HG02763 (cell line): ENCODE measurements at regions not wholly inside any gene's neighbourhood (a gene's known extent, or its start where the extent isn't known, plus 50 kb on each side); places are given as distances from the start of the nearest gene placed in this dataset.

ENCODE experiments used
- ATAC-seq: cut with Tn5 transposase; IDR thresholded peaks from one replicate; pipeline ENCODE4 v1.9.1; 2021; ENCODE audit warnings: mild to moderate bottlenecking, moderate library complexity; ENCODE audit not compliant: unreplicated experiment

DNA sequence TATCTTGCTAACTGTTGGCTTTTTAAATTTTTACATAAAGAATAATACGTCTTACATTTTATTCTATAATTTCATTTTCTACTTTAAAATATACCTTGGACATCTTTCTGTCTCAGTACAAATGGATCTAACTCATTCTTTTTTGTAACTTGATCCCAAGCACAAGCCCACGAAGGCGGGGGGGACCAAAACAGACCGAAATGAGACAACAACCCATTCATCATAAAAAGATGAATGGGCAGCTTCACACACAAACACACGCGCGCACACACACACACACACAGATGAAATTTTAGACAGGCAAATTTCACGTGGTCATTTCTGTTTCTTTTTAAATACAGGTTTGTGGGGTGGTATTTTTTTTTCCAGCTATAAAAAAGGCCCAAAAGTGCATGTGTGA, 271.3 kb upstream of the TOPAZ1 start:
- ATAC-seq, result no peak

DNA sequence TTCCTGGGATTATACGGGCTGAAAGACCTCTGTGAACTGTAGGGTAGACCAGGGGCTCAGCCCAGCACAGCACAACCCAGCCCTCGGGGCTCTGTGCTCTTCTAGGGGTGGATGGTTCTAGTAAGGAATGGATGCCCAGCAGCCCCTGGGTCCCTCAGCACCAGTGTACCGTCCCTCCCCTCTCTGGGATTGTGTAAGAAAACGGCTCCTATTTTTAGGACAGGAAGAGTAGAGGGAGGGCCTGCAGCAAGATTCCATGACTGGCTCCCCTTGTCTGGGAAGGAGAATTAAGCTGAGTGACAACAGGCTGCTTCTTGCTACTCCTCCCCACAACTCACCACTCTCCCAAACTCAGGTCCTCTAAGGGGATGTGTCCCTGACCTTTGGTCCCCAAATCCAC, 270.8 kb upstream of the TOPAZ1 start:
- ATAC-seq, result no peak

DNA sequence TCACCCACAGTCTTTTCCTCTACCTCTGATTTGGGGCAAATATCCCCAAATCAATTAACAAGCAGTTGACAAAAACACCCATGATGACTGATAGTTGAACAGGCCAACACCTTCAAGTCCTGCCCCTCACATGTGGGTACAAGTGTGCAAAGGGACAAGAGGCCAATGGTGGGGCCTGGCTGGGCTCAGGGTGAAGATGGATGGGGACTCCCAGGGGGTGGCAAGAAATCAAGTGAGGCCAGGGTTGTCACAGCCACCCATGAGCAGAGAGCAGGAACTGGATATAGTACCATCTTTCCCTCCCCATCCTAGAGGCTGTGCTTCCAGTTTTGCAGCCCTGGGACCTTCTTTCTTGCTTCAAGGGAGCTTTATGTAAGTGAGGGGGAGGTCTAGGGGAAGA, 270.2 kb upstream of the TOPAZ1 start:
- no peak for ATAC-seq

DNA sequence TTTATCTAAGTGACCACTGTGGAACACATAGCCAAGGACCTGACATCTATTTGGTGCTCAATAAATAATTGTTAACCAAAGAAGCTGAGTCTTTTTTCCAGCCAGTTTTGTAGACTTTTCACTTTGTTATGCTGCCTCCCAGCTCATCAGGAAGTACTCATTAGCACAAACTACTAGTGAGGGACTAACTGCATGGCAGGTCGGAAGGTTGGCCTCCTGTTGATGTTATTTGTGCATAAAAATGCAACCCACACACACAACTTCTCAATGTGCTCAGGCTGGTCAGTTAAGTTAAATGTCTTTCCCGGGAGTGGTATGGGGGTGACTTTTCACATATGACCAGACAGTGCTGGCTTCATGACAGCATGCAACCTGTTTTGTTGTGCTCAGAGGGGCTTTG, 263.0 kb upstream of the TOPAZ1 start:
- ATAC-seq, result no peak

DNA sequence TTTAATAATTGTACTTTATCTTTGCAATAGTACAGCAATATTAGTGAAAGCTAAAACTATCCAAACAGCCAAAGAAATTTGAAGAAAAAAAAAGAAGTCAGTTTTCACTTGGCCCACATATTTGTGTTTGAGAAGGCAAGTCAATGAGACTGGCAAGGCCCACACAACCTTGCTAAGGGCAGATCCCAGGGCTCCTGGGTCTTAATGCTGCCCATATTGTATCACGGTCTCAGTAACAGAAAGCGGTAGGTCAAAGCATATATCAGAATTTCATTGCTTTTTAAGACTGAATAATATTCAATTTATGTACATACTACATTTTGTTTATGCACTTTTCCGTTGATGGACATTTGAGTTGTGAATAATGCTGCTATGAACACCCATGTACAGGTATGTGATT, 262.0 kb upstream of the TOPAZ1 start:
- no peak for ATAC-seq

DNA sequence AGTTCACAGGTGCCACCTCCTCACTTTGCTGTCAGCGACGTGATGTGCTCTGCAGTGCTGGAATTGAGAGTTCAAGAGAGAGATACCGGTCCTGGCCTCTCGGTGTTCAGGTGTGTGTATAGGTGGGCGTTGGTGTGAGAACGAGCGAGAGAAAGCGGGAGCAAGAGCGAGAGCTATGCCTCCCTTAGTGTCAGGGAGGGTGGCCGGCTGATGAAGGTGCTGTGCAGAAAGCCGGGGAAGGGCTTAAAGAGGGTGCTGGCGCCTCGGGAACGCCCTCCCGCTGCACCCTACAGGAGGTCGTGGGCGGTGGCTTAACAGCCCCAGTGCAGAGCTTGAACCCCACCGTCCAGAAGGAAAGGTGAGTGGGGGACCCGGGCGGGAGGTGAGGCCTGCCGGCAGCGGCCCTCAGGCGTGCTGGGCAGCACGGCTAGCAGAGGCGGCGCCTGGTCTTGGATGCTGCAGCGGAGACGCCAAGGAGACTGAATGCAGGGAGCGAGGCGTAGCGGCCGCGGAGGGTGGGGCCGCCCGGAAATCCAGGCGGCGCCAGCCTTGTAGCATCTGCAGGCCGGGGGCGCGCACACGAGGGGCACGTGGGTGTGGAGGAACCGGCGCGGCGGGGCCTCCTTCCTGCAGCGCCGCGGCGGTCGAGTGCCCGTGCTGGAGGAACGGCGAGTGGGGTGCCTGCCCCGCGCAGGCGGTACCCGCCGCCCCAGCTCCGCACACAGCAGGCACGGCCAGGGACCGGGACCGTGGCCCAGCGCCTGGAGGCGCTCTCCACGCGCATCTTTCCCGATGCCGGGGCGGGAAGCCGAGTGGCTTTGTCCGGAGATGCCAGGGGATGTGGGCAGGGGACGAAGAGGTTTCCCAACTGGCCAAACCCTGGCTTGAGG, 246.8 kb upstream of the TOPAZ1 start:
- no peak for ATAC-seq

DNA sequence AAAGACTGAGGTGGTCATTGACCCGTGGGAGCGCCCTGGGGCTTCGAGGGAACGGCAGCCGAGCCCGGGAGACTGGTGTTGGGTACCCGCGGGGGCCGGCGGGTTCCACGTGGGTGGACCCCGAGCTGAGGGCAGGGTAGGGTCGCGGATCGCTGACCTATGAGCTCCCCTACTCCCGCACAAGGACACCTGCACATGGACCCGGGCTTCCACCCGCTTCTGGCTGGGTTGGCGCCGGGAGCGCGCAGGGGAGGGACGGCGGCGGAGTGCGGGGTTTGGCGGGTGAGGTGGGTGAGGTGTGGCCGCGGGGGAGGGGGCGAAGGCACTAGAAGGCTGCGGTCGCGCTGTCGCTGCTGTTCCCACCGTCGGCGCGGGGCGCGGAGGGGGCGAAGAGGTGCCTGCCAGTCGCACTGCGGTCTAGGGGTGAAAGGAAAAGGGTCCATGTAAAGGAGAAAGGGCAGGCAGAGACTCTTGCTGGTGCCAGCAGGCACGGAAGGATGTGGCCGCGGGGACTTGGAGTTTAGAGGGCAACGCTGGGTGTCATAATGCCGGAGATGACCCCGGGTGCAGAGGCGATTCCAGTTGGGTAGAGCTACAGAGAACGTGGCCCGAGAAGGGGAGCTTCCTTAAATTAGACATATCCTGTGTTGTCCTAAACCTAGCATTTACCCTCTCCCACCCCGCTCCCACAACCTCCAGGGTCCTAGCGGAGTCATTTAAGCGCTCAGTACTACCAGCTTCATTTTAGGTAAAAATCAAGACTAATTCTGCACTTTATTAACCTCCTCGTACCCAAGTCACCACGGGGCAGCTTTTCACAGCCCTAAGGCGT, 245.9 kb upstream of the TOPAZ1 start:
- no peak for ATAC-seq

DNA sequence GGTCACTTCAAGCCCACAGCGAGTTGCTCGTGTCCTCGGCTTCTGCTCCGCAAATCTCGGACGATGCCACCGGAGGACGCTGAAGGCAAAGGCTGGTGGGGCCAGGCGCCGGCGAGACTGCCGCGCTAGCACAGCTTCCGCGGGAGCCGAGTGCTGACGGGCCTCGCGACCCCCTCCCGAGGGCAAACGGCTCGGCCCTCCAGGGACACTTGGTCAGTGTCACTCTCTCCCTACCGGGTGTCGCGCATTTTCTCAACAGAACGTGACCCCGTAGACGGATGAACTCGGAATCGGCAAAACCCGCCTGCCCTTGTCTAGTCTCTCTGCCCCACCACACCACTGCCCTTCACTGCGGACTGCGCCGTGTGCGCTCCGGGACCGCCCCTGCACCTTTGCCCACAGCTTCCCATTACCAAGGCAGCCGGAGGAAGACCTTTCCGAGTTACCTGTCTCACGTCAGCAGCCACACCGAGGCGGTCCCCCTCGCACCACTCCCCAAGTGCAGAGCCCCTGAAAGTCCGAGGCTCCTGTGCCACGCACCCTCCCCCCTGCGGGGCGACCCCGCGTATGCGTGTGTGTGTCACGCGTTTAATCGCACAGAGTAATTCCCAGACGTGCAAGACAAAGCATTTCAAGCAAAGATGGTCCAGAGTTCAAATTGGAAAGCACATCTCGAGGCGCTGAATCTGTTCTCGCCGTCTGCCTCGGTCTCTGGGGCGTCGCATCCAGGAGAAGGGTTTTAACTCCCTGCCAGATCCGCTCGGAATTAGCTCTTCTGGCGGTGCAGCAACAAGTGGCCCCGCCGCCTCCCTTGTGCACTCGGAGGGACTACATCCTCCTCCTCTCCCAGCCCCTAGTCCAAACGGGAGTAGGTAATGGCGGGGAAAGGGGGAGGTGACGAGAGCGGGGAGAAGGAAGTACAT, 245.0 kb upstream of the TOPAZ1 start:
- ATAC-seq, result no peak

DNA sequence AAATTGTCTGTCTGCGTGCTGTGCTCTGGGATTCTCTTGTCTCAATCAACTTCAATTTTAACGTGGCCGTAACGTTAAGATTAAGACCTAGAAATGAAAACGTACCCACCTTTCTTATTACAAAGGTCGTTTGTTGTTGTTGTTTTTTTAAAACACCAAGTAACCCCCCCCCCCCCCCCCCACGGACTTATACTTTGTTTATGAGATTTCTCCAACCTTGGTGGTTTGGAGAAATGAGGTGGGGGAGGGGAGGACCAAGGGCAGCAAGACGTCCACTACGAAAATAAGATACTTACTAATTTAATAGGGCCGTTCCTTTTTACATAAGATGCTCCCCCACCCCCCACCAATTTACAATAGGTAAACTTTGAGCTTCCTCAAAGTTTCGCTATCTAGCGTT, 244.4 kb upstream of the TOPAZ1 start:
- ATAC-seq, result no peak

DNA sequence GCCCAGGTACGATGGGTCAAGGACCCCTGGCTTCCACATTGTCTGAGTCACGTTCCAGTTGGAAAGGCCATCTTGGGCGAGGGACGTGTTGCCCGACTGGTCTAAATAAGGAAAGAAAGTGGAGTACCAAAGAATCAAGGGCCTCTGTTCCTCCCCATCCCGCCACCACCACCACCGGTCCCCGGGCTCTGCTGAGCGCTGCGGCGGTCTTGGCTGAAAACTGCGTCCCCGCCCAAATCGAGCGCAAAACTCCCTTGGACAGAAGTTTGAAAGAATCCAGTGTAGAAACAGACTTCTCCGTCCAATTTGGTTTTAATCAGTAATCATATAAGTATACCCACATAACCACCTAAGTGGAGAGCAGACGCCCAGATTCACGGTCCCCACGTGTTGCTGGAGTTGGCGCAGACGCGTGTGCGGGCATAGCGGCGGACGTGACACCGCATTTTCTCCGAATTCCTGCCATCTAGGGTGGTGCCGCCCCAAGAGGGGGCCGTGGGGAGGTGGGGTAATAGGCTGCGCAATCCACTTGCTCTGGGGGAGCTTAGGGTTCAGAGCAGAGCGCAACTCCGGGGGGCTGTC, 243.8 kb upstream of the TOPAZ1 start:
- ATAC-seq, result no peak

DNA sequence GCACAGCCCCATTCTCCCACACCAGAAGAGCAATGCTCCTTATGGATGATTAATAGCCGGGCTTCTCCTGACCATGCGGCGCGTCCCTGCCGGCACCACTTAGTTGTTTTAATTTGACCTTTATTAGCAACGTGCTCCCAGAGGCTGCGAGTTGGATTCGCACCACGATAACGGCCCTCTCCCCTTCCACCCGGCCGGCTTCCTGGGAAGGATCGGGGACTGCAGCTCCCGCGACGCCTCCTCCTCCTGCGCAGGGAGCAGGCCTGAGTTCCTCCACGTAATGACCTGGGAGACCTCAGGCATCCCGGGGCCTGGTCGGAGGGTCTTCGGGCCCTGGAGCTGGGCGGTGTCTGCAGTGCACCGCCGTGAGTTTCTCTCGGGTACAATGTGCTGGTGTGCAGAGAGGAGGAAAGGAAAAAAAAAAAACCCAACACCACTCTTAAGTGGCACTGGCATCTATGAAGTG, 243.3 kb upstream of the TOPAZ1 start:
- ATAC-seq, result no peak

DNA sequence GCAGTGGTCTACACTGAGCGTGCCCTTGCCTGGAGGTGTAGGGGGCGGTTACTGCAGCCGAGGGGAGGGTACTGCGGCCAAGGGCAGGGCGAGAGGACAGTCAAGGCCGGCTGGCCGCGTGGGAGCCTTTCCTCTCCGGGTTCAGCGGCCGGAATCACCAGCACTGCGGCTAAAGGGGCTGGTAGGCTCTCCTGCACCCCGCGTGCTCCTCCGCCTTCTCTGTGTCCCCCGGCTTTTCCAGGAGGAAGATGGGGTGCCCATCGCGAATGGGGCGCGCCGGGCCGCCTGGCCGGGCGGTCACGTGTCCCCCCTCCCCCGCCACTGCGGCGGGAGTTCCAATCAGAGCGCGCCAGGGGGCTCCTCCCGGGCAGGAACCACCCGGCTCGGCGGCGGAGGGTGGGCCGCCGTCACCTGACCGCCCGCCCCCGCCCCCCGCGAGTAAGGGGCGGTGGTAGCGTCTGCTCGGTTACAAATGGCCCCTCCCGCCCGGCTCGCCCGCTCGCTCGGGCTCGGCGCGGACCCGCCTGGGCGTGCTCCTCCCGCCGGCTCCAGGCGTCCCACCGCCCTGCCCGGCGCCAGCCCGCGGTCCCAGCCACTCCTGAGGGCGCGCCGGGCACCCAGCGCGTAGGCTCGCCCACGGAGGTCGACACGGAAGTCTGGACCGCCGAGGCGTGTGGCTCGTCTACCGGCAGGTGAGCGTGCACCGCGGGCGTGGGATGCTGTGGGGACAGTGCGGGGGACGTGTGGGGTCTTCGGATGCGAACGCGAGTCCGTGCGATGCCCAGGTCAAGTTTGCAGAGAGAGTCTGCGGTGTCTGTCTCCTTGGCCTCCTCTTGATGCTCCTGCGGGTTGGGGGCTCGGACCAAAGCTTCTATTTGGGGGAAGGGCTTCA, 242.6 kb upstream of the TOPAZ1 start:
- ATAC-seq, result peak; percentile 39

DNA sequence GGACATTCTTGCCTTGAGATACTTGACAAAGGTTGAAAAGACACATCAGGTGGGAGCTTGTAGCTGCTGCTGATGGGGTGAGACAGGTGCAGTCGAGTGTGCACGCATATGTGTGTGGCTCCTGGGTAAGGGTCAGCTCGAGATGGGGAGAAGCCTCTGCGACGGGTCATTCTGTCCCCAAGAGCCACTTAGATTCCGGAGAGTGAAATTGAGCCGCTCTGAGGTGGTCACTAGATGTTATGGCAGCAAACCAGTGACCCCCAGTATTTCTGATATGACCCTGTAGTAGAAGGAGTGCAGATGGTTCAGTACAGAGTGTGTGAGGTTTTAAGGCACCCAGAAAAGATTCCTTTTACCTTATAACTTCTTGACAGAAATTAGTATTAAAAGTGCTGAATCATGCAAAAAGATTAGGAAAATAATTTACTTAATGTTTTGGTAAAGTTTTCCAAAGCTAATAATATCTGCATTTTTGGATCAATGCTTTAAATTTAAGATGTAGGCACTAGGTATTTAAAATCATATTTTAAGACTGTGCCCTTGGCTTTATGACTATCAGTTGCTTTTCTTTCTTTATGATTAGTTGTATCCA, 241.9 kb upstream of the TOPAZ1 start:
- ATAC-seq, result no peak

DNA sequence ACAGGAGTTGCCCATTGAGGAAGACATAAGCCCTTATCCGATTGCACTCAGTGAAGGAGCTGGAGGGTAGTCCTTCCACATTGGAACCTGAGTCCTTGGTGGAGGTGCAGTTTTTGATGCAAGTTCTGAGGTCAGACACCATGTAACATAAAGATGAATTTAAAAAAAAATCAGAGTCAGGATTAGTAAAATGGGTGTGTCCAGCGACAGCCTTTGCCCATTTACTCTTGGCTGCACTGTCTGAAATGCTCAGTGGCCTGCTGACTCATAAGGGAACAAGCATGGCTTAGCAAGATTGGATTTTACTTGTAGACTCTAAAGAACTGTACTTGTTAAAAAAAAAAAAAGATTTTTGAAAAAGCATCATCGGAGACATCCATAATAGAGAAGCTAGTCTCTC, 241.1 kb upstream of the TOPAZ1 start:
- ATAC-seq, result no peak

DNA sequence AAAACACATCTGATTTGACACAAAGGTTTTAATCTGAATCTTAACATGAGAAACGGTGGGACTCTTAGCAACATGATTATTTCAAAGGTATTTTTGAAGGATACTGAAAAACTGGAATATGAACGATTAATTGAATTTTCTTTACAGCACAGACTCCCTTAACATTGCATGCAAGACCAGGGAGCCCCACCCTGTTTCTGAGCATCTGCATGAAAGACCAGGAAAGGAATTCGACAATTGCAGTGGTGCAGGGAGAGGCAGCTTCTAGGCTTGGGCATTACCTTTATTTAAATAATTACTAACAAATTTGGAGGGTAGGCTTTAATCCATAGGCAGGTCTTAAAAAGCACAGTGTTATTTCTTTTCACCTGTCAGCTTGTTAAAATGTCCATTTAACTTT, 240.6 kb upstream of the TOPAZ1 start:
- ATAC-seq, result no peak

DNA sequence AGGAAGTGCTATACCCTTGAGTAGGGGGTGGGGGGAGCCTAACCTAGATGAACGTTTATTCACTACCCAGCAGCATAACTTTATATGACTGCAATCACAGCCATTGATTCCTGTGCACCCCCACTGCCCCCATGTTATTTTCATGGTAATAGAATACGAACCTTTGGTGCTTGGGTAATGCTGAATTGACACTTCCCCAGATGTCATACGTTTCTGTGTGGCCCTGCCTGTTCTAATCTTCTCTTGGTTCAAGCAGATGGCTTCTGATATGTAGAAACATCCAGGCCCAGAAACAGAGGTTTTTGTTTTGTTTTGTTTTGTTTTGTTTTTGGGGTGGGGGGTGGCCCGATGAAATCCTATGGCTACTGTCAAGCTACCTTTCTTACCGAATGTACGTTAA, 237.9 kb upstream of the TOPAZ1 start:
- ATAC-seq, result no peak

DNA sequence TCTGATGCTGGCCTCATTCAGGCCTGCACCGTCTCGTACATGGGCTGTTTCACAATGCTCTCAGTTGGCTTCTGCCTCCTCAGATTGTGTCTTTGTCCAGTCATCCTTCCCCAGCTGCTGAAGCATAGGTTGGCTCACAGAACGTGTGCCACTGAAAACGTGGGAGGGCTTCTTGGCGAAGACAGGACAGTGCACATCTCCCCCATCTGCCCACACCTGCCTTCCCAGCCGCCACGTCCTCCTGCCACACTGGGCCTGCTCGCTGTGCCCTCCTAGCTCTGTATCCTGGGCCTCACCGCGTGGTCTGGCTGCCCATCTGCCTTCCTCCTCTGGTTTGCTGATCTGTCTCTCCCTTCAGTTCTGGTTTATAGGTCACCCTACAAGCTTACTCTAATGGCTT, 230.0 kb upstream of the TOPAZ1 start:
- ATAC-seq, result no peak

DNA sequence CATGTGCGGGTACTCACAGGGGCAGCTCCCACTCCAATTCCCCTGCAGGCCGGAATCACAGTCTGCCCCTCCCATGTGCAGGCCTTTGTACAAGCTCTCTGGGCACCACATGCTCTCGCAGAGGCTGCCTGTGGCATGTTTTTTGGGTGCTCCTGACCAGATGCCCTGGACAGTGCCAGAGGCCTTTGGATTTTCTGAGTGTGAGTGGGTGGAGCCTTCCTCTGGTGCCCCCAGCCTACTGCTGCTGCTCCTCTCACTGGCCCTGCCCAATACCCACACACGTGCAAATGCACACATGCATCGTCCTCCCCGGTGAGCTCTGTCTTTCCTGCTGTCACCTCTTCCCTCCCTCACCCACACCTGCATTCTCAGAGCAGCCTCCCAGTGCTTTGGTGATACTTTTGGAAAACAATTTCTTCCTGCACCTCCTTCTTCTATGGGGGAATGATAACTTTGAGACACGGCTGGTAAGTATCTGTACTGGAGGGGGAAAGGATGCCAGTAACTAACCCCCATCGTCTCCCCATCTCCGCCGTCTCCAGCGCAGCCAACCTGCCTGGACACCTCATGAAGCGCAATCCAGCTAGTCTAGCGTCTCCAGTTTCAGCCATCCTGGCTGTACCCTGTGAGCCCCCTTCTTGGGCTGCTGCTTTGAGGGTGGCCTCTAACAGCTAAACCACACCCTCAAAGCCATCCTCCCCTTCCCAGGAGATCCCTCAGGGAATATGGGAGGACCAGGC, 229.4 kb upstream of the TOPAZ1 start:
- no peak for ATAC-seq

DNA sequence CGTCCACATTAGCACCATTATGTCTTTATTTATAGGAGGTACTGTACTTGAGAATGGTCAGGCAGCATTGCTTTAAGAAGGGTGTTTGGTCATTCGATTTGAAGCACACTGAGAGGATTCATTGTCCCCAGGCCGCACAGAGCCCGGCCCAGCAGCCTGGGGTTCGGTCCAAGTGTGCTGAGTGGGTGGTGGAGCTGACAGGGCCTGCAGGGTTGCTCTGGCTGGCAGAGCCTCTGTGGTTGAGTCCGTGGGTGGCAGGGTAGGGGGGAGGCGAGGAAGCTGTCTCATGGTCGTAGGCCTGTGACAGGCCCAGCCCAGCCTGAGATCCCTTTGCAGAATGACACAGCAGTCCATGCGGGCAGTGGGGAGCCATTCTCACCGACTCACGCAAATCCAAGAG, 227.7 kb upstream of the TOPAZ1 start:
- ATAC-seq, result no peak
